Right atrium auricular region (tissue), 2 donors: ENCODE measurements at regions not wholly inside any gene's neighbourhood (a gene's known extent, or its start where the extent isn't known, plus 50 kb on each side); places are given as distances from the start of the nearest gene placed in this dataset.

Experiments
- DNase-seq: peaks from one replicate; pipeline ENCODE4 v3.0.0-alpha.2; 2019; ENCODE audit warnings: low spot score
- H3K27ac ChIP-seq, 2 donors: fragments of 200-600 bp; sonication (generic); 1 replicate in 1 of 2; 2 replicates in 1 of 2; pipeline ENCODE4 v1.5.1; 2016 to 2019
- H3K27me3 ChIP-seq, 2 donors: fragments of 200-600 bp; sonication (generic); one replicate each; pipeline versions ENCODE4 v1.5.1 to v1.6.0; 2017 to 2019
- H3K36me3 ChIP-seq: fragments of 200-600 bp; sonication (generic); one replicate; pipeline ENCODE4 v1.5.1; 2016
- H3K4me1 ChIP-seq, 2 donors: fragments of 200-600 bp; sonication (generic); one replicate each; pipeline versions ENCODE4 v1.5.1 to v1.6.0; 2017 to 2019
- H3K4me3 ChIP-seq, 2 donors: fragments of 200-600 bp; sonication (generic); 1 replicate in 1 of 2; 2 replicates in 1 of 2; pipeline ENCODE4 v1.5.1; 2017 to 2019; ENCODE audit warnings: mild to moderate bottlenecking in 1 of 2, moderate library complexity in 1 of 2
- H3K9me3 ChIP-seq, 2 donors: fragments of 200-600 bp; sonication (generic); one replicate each; pipeline ENCODE4 v1.5.1; 2019
- TF ChIP-seq, protein P1 (sequence below), 2 donors: fragments of 200-600 bp; sonication (generic); IDR thresholded peaks; one replicate each; pipeline ENCODE4 v1.5.1; 2019; ENCODE audit warnings: antibody characterized with exemption in 2 of 2

DNA sequence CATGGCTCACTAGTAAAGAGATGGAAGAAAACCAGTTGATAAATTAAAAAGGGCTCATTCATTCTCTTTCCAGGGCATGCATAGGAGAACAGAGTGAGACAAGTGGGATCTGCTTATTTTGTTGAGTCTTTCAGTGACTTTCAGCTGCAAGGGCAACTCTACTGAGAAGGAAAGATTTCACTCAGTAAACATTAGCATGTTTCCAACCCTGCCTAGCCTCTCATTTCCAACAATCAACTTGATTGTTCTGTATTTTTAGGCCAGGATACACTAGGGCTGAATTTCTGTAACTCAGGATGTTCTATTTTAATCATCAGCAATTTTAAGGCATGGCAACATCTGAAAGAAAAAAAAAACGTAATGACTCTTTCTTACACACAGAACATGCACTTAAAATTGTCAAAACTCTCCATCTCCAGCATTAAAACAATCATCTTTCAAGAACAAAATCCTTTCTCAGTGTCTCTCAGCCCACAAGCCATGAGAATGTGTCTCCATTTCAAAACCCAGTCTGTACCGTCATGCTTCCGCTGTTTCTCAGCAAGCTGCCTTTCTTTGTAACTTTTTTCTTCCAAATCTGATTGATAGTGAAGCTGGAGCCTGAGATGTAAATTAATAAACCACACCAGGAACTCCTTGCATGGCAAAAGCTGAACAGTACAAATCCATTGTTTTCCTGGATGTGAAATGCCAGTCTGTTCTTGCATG lies 147.2 kb upstream of the KLF14 start:
- TF ChIP-seq, protein P1, sequence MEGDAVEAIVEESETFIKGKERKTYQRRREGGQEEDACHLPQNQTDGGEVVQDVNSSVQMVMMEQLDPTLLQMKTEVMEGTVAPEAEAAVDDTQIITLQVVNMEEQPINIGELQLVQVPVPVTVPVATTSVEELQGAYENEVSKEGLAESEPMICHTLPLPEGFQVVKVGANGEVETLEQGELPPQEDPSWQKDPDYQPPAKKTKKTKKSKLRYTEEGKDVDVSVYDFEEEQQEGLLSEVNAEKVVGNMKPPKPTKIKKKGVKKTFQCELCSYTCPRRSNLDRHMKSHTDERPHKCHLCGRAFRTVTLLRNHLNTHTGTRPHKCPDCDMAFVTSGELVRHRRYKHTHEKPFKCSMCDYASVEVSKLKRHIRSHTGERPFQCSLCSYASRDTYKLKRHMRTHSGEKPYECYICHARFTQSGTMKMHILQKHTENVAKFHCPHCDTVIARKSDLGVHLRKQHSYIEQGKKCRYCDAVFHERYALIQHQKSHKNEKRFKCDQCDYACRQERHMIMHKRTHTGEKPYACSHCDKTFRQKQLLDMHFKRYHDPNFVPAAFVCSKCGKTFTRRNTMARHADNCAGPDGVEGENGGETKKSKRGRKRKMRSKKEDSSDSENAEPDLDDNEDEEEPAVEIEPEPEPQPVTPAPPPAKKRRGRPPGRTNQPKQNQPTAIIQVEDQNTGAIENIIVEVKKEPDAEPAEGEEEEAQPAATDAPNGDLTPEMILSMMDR (IDR thresholded peaks at IDR 0.05): no peak
- DNase-seq: no peak
- H3K36me3 ChIP-seq: peaks cover 75% of the 10 kb centered on the region
- H3K9me3 ChIP-seq: no peaks in the 10 kb centered on the region
- no peak overlapping the region for H3K4me3 ChIP-seq
- H3K27ac ChIP-seq: peak overlapping the region; percentile 8 to 19
- H3K4me1 ChIP-seq: peaks cover 0 to 33% of the 10 kb centered on the region in 2 donors
- no peaks in the 10 kb centered on the region for H3K27me3 ChIP-seq

DNA sequence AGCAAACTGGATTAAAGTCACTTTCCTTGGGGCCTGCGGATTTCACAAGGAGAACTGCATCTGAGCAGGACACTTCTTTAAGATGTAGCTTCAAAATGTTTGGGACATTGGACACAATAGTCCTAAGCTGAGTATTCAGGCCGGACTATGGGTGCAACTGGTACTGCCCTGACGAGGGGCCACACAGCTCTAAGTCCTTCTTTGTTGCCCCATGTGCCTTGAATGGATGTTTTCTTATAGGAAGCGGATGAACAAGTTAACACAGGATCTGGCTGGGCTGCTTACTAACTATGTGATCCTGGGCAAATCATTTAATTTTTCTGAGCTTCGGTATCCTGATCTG lies 147.8 kb upstream of the KLF14 start:
- Histone ChIP-seq H3K9me3 (no peaks in the 10 kb centered on the region), H3K4me3 (no peak overlapping the region), H3K27ac (peak overlapping the region in 1 of 2 donors; percentile 41), H3K4me1 (peaks cover 0 to 37% of the 10 kb centered on the region in 2 donors), H3K27me3 (no peaks in the 10 kb centered on the region), H3K36me3 (peaks cover 72% of the 10 kb centered on the region)
- TF ChIP-seq, protein P1 (IDR thresholded peaks at IDR 0.05): no peak
- DNase-seq: no peak

DNA sequence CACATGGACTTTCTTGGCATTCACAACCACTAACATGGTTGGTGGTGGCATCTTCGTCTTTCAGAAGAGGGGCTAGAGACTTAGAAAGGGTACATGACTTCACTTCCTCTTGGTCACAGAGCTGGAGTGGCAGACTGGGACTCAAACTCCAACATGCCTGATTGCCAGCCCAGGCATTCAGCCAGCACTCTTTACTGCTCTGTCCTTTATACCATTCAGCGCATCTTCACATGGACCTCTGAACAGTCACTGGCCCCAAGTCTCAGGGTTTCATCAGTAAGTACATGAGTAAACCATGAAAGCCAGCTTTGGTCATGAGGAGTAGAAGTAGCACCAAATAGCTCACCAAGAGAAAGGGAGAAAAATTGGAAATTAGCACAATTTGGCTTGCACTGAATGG lies 148.4 kb upstream of the KLF14 start:
- no peak for DNase-seq
- no peaks in the 10 kb centered on the region for H3K9me3 ChIP-seq
- peaks cover 66% of the 10 kb centered on the region for H3K36me3 ChIP-seq
- H3K4me3 ChIP-seq: no peak overlapping the region
- no peaks in the 10 kb centered on the region for H3K27me3 ChIP-seq
- peak overlapping the region; percentile 21 to 41 for H3K27ac ChIP-seq
- TF ChIP-seq, protein P1 (IDR thresholded peaks at IDR 0.05): no peak
- peaks cover 0 to 43% of the 10 kb centered on the region in 2 donors for H3K4me1 ChIP-seq

DNA sequence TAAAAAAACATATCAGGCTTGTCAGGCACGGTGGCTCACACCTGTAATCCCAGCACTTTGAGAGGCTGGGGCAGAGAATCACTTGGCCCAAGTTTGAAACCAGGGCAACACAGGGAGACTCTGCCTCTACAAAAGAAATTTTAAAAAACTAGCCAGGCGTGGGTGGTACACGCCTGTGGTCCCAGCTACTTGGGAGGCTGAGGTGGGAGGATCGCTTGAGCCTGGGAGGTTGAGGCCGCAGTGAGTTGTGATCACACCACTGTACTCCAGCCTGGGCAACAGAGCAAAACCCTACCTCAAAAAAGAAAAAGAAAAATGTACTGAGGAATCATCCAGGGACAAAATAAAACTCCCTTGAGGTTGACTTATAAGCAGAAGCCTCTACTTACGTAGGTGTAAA lies 149.9 kb upstream of the KLF14 start:
- no peaks in the 10 kb centered on the region for H3K9me3 ChIP-seq
- H3K27ac ChIP-seq: no peak overlapping the region
- no peaks in the 10 kb centered on the region for H3K27me3 ChIP-seq
- peaks cover 0 to 57% of the 10 kb centered on the region in 2 donors for H3K4me1 ChIP-seq
- H3K36me3 ChIP-seq: peaks cover 64% of the 10 kb centered on the region
- H3K4me3 ChIP-seq: no peak overlapping the region
- DNase-seq: no peak
- TF ChIP-seq, protein P1 (IDR thresholded peaks at IDR 0.05): no peak

DNA sequence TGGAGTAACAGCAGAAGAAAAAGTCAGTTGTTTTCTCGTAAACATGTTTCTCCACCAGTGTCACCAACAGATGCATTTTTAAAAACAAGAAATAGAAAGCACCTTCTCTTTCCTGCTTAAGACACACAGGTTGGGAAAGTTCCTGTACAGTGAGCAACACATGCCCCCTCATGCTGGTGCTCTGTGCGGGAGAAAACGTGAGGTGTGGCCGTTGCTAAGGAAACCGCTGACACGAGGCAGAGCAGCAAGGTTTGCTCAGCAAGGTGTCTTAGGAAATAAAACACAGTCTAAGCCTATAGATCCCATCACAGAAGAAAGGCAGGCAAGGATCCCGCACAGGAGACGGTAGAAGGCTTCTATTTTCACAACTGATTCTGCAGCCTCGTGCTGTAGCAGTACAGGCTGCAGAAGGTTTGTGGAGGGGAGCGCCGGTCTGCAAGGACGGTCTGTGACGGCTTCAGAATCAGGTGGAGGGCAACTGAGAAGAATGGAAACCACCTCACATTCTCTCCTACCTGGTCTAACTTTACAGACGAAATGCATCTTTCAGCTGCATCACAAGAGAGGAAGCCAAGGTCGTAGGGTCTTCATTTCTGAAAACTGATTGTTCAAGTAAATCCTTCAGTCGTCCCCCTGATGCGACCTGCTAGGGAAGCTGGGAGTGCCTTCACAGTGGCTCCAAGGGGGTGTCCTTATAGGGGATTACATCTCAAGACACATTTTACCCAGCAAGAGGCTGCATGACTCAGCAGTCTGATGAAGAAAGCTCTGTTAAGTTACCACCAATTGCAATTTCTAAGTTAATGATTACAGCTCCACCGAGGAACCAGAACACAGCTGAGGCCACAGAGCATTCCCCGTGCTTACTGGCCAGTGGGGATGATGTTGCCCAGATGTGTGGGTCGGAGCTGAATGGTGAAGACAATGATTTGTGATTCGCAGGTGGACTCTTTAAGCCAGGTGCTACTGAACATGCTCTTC lies 150.7 kb upstream of the KLF14 start:
- TF ChIP-seq, protein P1 (IDR thresholded peaks at IDR 0.05): no peak
- H3K9me3 ChIP-seq: no peaks in the 10 kb centered on the region
- peaks cover 0 to 56% of the 10 kb centered on the region in 2 donors for H3K4me1 ChIP-seq
- no peaks in the 10 kb centered on the region for H3K27me3 ChIP-seq
- no peak for DNase-seq
- H3K27ac ChIP-seq: peak overlapping the region; percentile 18 to 48
- H3K36me3 ChIP-seq: peaks cover 67% of the 10 kb centered on the region
- H3K4me3 ChIP-seq: no peak overlapping the region
